Natural killer cell (primary cell): ENCODE measurements at regions not wholly inside any gene's neighbourhood (a gene's known extent, or its start where the extent isn't known, plus 50 kb on each side); places are given as distances from the start of the nearest gene placed in this dataset.

Source experiments
- ATAC-seq, 3 donors: fragments of 150-1000 bp in 2 of 3; fragments of 200-7000 bp in 1 of 3; cut with Tn5 transposase; 1 replicate in 1 of 3; 2 replicates in 2 of 3; pipeline ENCODE4 v1.10.0; 2021; ENCODE audit warnings: mild to moderate bottlenecking in 2 of 3, moderate library complexity in 2 of 3
- DNase-seq, 2 donors: peaks; one replicate each; pipeline versions ENCODE4 v3.0.0 to v3.0.0-alpha.2; 2013 to 2021; ENCODE audit warnings: mixed read lengths in 1 of 2
- H3K27ac ChIP-seq: one replicate; pipeline ENCODE4 v1.5.1; 2013; ENCODE audit warnings: mild to moderate bottlenecking, low read length
- H3K27me3 ChIP-seq: one replicate; pipeline ENCODE4 v1.6.1; 2013; ENCODE audit warnings: low read length; ENCODE audit not compliant: control insufficient read depth, insufficient read depth
- H3K36me3 ChIP-seq: one replicate; pipeline ENCODE4 v1.6.1; 2013; ENCODE audit warnings: low read length; ENCODE audit not compliant: control insufficient read depth, insufficient read depth
- H3K4me1 ChIP-seq: one replicate; pipeline ENCODE4 v1.6.1; 2013; ENCODE audit warnings: low read length; ENCODE audit not compliant: control insufficient read depth, insufficient read depth
- H3K4me3 ChIP-seq: one replicate; pipeline ENCODE4 v1.5.1; 2013; ENCODE audit warnings: low read length
- H3K9me3 ChIP-seq: one replicate; pipeline ENCODE4 v1.6.1; 2013; ENCODE audit warnings: low read length; ENCODE audit not compliant: control insufficient read depth, insufficient read depth
- H3K27ac Mint-ChIP-seq, 2 donors: one replicate each; pipeline ENCODE4 v1.8.0; 2022; ENCODE audit warnings: mild to moderate bottlenecking in 2 of 2, mixed read lengths in 2 of 2, moderate library complexity in 1 of 2
- H3K27me3 Mint-ChIP-seq, 2 donors: one replicate each; pipeline ENCODE4 v1.8.0; 2022; ENCODE audit warnings: low read depth in 2 of 2, mixed read lengths in 2 of 2
- H3K36me3 Mint-ChIP-seq: one replicate; pipeline ENCODE4 v1.8.0; 2022; ENCODE audit warnings: mixed read lengths
- H3K4me1 Mint-ChIP-seq, 2 donors: one replicate each; pipeline ENCODE4 v1.8.0; 2022; ENCODE audit warnings: mixed read lengths in 2 of 2
- H3K4me3 Mint-ChIP-seq: one replicate; pipeline ENCODE4 v1.8.0; 2022; ENCODE audit warnings: mild to moderate bottlenecking, moderate library complexity, mixed read lengths
- H3K9me3 Mint-ChIP-seq, 2 donors: one replicate each; pipeline ENCODE4 v1.8.0; 2022; ENCODE audit warnings: mixed read lengths in 2 of 2
- WGBS: methylation state at CpG from one replicate; pipeline ENCODE4 v1.1.7; 2013; ENCODE audit warnings: missing lambda C conversion rate; ENCODE audit not compliant: insufficient coverage; 5-methylcytosine and 5-hydroxymethylcytosine counted together
- intact Hi-C: fragments of 100-400 bp; cut with micrococcal nuclease; formaldehyde crosslinking; loops from one replicate; pipeline ENCODE4 v1.14.2; 2022
- TF ChIP-seq, protein P1 (sequence below): fragments of 200-600 bp; IDR thresholded peaks from one replicate; pipeline ENCODE4 v1.8.0; 2022; ENCODE audit warnings: antibody characterized with exemption

DNA sequence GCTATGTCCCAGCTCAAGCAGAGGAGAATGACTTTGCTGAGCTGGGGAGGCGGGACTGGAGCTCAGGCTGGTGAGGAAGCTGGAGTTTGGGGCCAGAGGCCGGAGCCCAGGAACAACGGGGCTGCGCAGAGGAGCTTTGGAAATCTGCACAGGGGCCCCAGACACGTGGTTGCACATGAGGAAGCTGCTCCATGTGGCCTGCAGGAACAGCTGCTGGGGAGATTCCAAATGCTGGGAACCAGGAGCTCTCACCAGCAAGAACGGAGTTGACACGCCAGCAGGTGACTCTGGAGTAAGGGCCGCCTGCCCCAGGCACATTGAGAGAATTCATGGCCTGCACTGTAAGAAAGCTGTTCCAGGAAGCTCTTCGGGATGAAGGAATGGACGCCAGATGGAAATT is 91.0 kb downstream of the OLFM1 start:
- H3K27me3 Mint-ChIP-seq, result no peaks in the 10 kb centered on the region
- TF ChIP-seq, protein P1, sequence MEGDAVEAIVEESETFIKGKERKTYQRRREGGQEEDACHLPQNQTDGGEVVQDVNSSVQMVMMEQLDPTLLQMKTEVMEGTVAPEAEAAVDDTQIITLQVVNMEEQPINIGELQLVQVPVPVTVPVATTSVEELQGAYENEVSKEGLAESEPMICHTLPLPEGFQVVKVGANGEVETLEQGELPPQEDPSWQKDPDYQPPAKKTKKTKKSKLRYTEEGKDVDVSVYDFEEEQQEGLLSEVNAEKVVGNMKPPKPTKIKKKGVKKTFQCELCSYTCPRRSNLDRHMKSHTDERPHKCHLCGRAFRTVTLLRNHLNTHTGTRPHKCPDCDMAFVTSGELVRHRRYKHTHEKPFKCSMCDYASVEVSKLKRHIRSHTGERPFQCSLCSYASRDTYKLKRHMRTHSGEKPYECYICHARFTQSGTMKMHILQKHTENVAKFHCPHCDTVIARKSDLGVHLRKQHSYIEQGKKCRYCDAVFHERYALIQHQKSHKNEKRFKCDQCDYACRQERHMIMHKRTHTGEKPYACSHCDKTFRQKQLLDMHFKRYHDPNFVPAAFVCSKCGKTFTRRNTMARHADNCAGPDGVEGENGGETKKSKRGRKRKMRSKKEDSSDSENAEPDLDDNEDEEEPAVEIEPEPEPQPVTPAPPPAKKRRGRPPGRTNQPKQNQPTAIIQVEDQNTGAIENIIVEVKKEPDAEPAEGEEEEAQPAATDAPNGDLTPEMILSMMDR, result no peak
- ATAC-seq, result no peak

GRCh38 chr9:135179041-135179440 is 91.6 kb downstream of the OLFM1 start:
- H3K9me3 Mint-ChIP-seq, result no peaks in the 10 kb centered on the region
- no peaks in the 10 kb centered on the region for H3K4me1 Mint-ChIP-seq
- H3K36me3 Mint-ChIP-seq, result no peaks in the 10 kb centered on the region
- intact Hi-C loops, result no loop called here
- no peak overlapping the region for H3K4me3 Mint-ChIP-seq
- 77% methylated on average over 10 of the region's 10 CpGs for WGBS
- no peak overlapping the region for H3K27ac Mint-ChIP-seq
- H3K27me3 Mint-ChIP-seq, result no peaks in the 10 kb centered on the region
- ATAC-seq (no peak), DNase-seq (no peak)
- no peaks in the 10 kb centered on the region for H3K9me3 ChIP-seq
- H3K27me3 ChIP-seq, result no peaks in the 10 kb centered on the region
- TF ChIP-seq, protein P1, result no peak
- no peak overlapping the region for H3K4me3 ChIP-seq
- H3K27ac ChIP-seq, result no peak overlapping the region
- H3K4me1 ChIP-seq, result no peaks in the 10 kb centered on the region
- no peaks in the 10 kb centered on the region for H3K36me3 ChIP-seq

More for the DNA sequence above, 91.0 kb downstream of the OLFM1 start:
- H3K4me3 Mint-ChIP-seq, result no peak overlapping the region
- Histone ChIP-seq H3K27ac (no peak overlapping the region), H3K36me3 (no peaks in the 10 kb centered on the region), H3K4me1 (no peaks in the 10 kb centered on the region), H3K9me3 (no peaks in the 10 kb centered on the region), H3K27me3 (no peaks in the 10 kb centered on the region), H3K4me3 (no peak overlapping the region)
- no peaks in the 10 kb centered on the region for H3K9me3 Mint-ChIP-seq
- no peaks in the 10 kb centered on the region for H3K4me1 Mint-ChIP-seq
- intact Hi-C loops, result no loop called here
- 78% methylated on average over 10 of the region's 10 CpGs for WGBS
- H3K36me3 Mint-ChIP-seq, result no peaks in the 10 kb centered on the region
- no peak for DNase-seq
- no peak overlapping the region for H3K27ac Mint-ChIP-seq

GRCh38 chr9:135179976-135180375 is 92.5 kb downstream of the OLFM1 start:
- no peaks in the 10 kb centered on the region for H3K9me3 Mint-ChIP-seq
- no peak overlapping the region for H3K4me3 Mint-ChIP-seq
- no peaks in the 10 kb centered on the region for H3K4me1 Mint-ChIP-seq
- no peak overlapping the region for H3K27ac ChIP-seq
- DNase-seq (no peak), ATAC-seq (no peak)
- no peak overlapping the region for H3K4me3 ChIP-seq
- WGBS, result 76% methylated on average over 9 of the region's 9 CpGs
- no peaks in the 10 kb centered on the region for H3K9me3 ChIP-seq
- intact Hi-C loops, result no loop called here
- TF ChIP-seq, protein P1, result no peak
- no peaks in the 10 kb centered on the region for H3K4me1 ChIP-seq
- no peaks in the 10 kb centered on the region for H3K27me3 Mint-ChIP-seq
- no peak overlapping the region for H3K27ac Mint-ChIP-seq
- H3K36me3 Mint-ChIP-seq, result no peaks in the 10 kb centered on the region
- no peaks in the 10 kb centered on the region for H3K36me3 ChIP-seq
- no peaks in the 10 kb centered on the region for H3K27me3 ChIP-seq

- H3K27me3 Mint-ChIP-seq, result no peaks in the 10 kb centered on the region
- ATAC-seq, result no peak
- no peak overlapping the region for H3K27ac Mint-ChIP-seq
- DNase-seq, result no peak
- Histone ChIP-seq H3K4me3 (no peak overlapping the region), H3K36me3 (no peaks in the 10 kb centered on the region), H3K27ac (no peak overlapping the region), H3K9me3 (no peaks in the 10 kb centered on the region), H3K27me3 (no peaks in the 10 kb centered on the region), H3K4me1 (no peaks in the 10 kb centered on the region)
- H3K9me3 Mint-ChIP-seq, result no peaks in the 10 kb centered on the region
- TF ChIP-seq, protein P1, result no peak
- 77% methylated on average over 4 of the region's 4 CpGs for WGBS
- intact Hi-C loops, result no loop called here
- no peak overlapping the region for H3K4me3 Mint-ChIP-seq
- H3K4me1 Mint-ChIP-seq, result no peaks in the 10 kb centered on the region
- H3K36me3 Mint-ChIP-seq, result no peaks in the 10 kb centered on the region
These were observed 93.1 kb downstream of the OLFM1 start for GRCh38 chr9:135180586-135180985.
